NCI-H1694 (cell line): ENCODE measurements at regions not wholly inside any gene's neighbourhood (a gene's known extent, or its start where the extent isn't known, plus 50 kb on each side); places are given as distances from the start of the nearest gene placed in this dataset.
"Not testable (repeated sequence)": the region's sequence is repeated elsewhere in the genome, so short reads cannot be mapped to it uniquely, and the experiment has no call there.

Source experiments
- DNase-seq: peaks from one replicate; lab custom pipeline; 2025; lab: John Stamatoyannopoulos, UW

DNA sequence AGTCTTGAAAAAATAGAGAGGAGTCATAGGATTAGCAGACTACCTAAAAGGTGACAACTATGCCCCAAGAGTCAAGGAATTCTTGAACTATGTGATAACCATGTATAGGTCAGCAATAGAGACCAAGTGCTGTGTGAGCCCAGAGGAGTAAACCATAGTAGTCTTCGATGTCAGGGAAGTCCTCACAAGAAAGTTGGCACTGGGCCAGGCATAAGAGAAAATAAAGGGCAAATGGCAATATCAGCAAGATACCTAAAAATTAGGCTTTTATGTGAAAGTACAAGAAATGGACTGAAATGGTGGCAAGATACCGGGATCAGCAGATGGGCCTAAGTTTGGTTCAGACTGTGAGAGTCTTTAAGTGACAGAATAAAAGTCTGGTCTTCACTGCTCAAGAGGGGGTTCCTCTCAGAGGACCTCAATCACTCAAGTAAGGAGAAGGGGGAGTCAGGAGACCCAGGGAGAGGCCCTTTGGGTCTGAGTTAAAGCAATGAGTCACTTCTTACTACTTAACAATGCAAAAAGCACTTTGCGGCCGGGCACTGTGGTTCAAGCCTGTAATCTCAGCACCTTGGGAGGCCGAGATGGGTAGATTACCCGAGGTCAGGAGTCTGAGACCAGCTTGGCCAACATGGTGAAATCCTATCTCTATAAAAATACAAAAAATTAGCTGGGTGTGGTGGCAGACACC is 95.0 kb downstream of the TEX35 start:
- DNase-seq: no peak

DNA sequence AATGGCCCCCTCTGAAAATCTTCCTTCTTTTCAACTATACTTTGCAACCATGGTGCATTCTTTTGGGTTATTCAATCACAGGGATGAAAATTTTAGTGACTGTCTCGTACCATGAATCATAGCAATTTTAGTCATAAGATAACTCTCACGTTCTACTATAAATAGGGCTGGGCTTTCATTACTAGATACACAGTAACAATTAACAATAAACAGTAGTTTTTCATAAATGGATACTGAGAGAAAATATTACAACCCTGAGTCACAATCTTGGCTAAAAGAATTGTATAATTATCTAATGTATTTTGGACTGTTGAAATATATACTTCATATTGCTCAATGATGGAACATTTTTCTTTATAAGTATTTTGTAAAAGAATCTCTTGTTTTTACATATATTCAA is 96.1 kb downstream of the TEX35 start:
- DNase-seq: no peak

DNA sequence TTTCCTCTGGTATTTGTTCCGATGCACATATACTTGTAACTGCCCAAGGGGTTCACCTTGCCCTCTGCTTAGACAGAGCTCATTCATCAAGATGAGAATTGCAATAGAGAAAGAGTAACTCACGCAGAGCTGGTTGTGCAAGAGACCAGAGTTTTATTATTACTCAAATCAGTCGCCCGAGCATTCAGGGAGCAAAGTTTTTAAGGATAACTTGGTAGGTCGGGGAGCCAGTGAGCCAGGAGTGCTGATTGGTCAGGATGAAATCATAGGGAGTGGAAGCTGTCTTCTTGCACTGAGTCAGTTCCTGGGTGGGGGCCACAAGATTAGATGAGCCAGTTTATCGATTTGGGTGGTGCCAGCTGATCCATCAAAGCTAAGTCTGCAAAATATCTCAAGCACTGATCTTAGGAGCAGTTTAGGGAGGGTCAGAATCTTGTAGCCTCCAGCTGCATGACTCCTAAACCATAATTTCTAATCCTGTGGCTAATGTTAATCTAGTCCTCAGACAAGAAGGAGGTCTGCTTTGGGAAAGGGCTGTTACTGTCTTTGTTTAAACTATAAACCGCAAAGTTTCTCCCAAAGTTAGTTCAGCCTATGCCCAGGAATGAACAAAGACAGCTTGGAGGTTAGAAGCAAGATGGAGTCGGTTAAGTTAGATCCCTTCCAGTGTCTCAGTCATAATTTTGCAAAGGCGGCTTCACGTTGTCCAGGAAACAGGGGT is 97.9 kb downstream of the TEX35 start:
- not testable (repeated sequence) for DNase-seq

DNA sequence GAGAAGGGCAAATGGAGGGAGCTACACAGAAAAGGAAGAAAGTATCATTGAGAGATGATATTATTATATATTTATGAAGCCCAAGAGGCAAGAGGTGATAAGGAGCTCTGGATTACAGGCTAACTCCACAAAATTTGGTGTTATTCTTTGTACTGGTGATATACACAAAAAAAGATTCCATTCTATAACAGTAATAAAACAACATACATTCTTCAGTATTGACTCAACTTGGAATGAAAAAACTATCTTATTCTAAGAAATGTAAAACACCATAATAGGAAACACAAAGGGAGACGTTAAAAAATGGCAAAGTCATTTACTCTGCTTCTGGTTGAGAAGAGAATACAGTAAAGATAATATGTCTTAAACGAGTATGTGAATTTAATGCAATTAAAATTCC is 99.4 kb downstream of the TEX35 start:
- no peak for DNase-seq

DNA sequence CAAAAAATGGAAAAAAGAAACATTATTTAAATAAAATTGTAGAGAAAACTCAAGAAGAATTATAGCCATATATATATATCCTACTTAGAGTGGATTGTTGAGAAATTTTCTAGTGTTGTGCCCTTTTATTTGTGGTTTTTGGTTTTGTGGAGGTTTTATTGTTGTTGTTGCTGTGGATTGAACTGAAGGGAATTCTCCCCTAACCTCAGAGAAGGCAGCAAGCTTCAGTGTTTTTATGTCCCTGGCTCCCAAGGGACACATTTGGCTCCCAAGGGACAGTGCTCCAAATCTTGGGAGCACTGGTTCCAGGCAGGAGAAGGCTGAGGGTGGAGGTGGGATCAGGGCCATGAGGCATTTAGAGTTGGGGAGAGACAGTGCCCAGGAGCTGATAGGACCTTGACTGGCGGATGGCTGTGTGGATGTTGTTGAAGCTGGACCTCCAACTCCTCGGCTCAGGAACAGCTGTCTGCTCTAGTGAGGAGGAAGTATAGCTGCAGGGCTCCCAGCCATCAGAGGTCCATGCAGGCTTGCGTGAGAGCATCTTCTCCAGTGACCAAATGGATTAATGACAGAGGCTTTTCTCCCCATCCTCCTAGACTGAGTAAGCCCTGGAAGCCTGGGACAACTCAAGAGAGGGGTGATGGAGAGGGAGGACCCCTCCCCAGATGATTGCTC is 100.5 kb downstream of the TEX35 start:
- DNase-seq: no peak

DNA sequence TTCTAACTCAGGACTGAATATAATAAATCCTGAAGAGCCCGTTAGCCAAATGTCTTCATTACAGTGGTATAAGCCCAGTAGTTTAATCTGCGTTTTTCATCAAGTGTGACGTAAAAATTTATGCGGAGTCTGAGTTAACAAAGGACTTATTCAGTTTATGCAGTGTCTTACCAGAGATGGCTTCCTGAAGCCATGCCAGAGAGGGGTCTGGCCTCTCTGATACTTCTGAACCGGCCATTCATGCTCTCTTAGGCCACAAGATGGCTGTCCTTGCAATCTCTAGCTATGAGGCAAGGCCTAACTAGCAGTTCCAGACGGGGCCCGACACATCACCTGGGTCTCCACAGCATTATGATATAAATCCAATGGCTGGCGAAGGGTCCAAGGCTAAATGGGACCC is 101.4 kb downstream of the TEX35 start:
- DNase-seq: no peak

DNA sequence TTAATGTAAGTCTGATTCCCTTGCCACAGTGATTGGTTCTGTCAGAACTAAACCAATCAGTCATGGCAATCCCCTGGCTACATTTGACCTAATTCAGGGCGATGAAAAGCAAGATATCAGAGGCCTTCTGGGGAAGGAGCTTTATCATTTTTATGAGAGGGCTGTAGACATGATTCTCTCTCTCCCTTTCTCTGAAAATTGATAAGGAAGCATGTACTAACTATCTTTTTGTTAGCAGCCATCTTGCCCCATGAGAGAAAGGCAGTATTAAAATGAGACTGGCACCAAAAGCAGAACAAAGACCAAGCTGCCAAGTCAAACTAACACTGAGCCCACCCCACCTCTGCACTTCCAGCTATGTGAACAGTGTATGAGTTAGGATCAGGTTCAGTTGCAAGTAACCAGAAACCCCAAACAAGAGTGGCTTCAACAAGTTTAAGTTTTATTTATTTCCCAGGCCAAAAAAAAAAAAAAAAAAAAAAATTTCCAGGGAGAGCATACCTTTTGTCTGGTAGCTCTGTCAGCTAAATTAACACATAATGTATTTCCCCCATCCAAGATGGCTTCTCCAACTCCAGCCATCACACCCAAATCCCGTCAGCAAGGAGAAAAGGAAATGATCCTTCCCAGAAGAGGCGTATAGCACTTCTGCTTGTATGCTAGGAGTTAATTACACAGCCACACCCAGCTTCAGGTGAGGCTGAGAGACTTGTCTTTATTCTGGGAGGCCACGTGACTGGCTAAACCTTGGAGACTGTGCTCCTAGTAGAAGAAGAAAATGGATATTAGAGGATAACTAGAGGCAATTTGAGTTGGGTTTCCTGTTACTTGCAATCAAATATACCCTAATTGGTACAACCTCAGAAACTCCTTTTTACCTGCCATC is 105.8 kb upstream of the RALGPS2 start:
- no peak for DNase-seq

DNA sequence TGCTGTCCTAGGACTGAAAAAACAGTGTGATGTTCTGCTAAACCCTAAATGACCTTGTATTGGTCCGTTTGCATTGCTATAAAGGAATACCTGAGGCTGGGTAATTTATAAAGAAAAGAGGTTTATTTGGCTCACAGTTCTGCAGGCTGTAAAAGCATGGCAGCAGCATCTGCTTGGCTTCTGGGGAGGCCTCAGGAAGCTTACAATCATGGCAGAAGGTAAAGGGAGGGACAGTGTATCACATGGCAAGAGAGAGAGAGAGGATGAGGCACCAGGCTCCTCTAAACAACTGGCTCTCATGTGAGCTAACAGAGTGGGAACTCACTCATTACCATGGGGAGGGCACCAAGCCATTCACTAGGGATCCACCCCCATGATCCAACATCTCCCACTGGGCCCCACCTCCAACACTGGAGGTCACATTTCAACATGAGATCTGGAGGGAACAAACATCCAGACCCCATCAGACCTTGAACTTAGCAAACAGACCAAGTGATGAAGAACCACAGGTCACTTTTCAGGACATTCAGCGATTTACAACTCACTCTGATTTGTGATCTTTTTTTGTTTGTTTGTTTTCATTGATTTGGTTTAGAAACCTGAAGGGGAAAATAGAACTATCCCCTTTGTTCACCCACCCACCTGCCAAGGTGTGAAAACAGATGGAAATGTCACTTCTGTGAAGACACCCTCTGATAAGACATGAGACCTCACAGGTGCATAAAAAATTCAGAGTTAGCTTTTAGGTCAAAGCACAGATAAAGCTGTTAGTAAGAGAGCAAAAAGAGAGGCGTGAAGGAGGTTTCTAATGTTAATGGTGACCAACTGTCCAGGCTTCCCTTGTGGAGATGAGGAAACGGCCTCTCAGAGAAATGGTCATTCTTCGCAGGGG is 104.2 kb upstream of the RALGPS2 start:
- no peak for DNase-seq

DNA sequence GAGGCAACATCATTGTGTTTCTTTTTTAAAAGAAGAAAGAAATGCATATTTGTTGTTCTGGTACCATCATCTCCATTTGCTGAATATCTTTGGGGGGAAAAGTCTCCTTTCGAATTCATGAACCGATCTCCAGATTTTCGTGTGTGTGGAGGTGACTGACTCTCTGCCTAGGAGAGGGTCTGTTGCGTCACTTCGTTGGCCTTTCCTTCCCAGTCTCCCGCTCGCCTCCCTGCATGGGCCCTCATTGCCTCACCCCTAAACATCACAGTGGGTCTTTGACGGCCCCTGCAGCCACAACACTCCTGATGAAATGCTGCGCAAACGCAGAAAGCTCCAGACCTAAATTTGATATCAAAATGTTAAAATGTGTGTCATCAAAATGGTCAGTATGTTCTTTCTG is 103.2 kb upstream of the RALGPS2 start:
- DNase-seq: no peak

DNA sequence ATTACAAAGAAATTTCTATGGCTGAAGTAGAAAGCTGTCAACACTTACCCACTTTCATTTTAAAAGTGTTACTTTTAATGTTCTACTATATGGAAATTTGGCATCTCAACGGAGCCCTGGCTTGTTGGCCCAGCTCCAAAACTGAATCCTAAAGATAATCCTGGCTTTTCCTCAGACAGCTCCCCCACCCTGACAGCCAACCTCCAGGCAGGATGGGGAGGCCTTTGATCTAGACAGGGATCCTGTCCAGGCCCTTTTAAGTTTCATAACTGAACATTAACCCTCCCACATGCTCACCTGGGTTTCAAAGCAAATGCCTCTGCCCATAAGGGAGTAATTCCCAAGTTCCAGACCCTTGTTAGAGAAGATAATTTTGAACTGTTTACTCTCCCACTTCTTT is 99.3 kb upstream of the RALGPS2 start:
- DNase-seq: no peak

DNA sequence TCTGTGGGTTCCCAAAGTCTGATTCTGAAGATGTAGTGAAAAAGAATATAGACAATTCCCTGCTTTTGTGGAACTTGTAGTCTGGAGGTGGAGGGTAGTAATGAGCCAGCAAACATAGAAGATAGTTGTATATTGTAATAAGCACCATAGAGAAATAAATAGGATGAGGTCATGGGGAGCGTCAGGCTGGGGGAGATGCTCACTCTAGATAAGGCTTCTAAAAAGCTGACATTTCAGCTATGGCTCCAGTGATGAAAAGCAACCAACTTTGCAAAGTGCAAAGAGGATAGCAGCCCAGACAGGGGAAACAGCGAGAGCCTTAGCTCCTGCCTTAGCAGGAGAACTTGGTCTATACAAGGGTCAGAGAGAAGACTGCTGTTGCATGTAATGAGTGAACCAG is 98.0 kb upstream of the RALGPS2 start:
- DNase-seq: no peak

DNA sequence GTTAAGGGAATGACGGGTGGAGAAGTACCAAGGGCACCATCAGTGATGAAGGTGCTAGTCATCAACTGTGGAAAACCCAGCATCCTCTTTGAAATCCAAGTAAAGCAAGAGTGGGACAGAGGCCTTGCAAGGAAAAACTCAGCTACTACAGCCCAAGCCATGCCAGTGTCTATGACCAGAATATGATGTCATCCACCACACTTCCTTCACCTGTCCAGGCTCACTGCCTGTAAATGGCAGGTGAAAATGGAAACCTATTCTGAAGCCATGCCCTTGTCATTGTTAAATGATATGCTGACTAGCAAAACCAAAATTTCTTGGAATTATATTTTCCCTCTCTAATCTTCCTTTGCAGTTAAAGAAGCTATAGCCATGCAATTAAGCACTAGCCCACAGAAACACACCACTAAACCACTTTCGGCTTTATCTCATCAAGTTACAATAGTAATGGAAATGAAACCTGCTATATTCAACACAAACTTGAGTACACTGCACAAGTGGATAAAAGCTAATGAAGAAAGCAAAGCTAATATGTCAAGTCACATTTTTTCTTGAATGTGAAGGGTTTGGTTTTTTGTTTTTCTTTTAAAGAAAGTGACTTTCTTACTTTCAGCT is 96.3 kb upstream of the RALGPS2 start:
- no peak for DNase-seq

DNA sequence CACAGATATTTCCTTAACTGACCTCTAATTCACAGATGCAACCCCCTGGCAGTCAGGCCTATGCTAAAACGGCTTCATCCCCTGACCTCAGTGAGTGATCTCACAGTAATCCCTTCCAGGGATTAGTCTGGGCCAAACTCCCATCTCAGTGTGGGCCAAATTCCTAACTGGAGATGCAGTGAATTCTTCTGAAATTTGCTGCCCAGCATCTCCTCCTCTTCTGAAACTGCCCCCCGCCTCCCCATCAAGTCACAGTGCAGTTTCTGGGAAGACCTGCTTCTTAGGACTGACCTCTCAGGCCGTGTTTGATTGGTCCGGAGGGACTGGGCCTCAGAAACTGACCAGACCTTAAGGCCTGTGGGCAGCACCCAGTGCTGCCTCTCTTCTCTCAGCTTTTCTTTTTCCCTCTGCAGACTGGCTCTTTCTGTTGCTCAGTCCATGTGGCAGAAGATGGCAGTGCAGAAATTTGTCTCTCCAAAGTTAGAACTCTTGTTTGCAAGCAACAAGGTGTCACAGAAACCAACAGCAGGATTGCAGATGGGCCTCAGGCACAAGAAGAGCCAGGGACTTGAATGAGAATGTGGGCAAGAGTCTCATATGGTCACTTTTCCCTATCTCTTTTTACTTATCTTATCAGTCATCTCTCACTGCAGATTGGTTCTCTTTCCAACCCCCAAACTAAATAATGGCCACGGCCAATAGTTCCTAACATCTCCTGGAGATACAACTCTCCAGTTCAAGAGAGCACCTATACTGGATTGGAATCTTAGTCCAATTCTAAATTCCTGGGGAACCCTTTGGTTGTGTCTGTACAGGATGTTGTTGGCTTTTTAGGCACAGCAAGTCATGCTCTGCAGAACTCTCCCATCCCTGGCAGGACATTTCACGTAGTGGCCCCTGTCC is 95.5 kb upstream of the RALGPS2 start:
- no peak for DNase-seq

DNA sequence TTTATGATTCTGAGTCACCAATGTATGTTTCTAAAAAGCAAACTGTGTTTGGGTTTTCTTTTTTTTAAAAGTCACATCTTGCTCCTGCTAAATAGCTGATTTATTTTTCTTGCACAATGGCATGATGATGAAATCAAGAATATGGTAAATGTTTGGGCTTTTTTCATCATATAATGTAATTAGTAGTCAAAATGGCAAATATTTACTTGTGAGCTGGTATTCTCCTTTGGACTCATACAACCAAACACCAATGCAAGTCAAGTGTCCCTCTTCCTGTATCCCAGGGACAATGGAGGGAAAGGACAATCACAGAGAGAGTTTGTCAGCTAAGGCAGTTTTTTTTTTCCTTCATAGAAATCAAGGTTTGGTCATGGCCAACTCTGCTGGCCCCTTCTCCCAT is 94.6 kb upstream of the RALGPS2 start:
- DNase-seq: no peak

DNA sequence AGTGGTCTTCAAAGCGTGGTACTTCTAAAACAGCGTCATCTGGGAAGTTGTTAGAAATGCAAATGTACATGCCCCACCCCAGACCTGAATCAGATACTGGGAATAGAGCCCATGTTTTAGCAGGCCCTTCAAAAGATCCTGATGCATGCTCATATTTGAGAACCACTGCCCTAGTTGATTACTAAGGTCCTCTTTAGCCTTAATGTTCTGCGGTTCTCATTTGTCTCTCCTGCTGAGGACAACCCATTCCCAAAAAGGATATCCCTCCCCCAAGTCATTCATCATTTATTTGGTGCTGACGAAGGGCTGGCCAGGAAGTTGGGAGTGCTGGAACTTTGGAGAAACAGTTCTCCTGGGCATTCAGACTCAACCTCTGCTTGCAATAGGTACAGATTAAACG is 92.4 kb upstream of the RALGPS2 start:
- DNase-seq: no peak

DNA sequence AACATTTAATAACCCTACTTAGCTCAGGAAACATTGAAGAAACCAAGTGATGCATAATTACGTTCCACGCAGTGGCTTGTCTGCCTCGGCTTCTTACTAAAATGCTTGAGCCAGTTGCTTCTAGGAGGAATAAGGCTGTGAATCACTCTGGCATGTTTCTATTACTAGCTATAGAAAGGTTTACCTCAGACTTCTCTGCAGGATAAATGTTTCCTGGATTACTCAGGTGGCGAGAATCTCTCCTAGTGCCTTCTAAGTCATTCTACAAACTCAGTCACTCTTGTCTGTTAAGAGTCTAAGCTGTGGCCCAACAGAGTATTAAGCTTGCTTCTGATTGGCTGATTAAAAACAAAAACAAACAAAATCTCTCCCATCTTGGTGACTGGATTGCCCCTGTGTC is 92.0 kb upstream of the RALGPS2 start:
- DNase-seq: no peak

DNA sequence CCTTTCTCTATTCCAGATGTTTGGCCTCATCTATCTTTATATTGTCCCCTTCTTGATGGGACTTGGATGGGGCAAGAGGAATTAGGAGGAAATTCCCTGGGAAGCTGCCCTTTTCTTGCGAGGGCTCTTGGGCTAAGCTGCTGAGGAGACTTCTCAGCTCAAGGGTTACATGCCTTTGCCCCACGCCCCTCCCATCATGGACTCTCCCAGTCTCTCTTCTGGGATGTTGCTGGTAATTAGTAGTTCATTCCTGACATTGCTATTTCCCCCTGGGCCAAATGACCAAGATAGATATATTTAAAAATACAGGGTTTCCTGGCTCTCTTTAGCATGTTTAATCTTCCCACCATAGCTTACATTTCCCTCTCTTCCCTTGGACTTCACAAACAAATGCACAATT is 90.6 kb upstream of the RALGPS2 start:
- DNase-seq: no peak

DNA sequence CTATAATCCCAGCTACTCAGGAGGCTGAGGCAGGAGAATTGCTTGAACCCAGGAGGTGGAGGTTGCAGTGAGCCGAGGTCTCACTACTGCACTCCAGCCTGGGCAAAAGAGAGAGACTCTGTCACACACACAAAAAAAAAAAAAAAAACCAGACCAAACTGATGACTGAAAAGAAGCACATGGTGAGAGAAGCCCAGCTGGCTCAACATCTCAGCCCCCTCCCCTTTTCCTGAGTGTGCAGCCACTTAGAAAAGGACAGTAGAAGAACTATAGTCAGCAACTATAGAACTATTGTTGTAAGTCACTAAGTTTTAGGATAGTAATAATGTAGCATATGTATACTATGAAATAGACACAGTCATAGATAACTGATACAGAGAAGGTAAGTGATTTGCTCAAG is 87.2 kb upstream of the RALGPS2 start:
- no peak for DNase-seq

DNA sequence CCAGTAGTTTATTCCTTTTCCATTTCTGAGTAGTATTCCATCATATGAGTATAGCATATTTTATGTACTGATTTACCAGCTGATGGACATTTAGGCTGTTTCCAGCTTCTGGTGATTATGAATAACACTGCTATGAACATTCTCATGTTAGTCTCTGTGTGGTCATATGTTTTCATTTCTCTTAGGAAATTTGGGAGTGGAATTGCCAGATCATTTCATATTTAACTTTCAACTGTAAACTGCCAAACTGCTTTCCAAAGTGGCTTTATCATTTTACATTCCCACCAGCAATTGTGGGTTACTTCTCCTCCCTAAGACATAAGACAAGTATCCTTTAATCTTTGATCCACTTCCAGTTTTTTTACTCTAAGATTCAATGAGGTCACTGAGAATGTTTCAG is 85.7 kb upstream of the RALGPS2 start:
- no peak for DNase-seq

DNA sequence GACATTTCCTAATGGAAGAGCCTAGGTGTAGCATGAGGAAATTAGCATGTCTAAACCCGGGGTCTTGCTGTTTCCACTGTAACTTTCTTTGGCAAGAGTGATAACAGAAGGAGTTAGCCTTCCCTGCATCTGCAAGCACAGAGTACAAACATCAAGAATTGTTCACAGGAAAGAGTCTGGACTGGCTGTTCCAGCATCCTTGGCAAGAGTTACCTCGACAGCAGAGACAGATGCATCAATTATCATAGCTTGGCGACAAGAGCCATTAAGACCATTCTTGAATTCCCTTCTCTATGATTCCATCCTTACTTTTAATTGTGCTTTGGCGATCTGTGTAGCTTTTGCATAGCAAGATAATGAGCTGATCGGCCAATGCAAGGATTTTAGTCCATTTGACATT is 82.8 kb upstream of the RALGPS2 start:
- DNase-seq: no peak
